ENCODE measurements at regions not wholly inside any gene's neighbourhood (a gene's known extent, or its start where the extent isn't known, plus 50 kb on each side); places are given as distances from the start of the nearest gene placed in this dataset.

- ChIA-PET CTCF (no interaction called here), POLR2A (no interaction called here)
- Mint-ChIP-seq H3K27ac (no peak overlapping the region), H3K36me3 (ENCODE audit: low read depth) (no peaks in the 10 kb centered on the region), H3K4me1 (ENCODE audit: low read depth) (peaks cover 5% of the 10 kb centered on the region), H3K4me3 (no peak overlapping the region), H3K27me3 (ENCODE audit: low read depth) (peaks cover 4% of the 10 kb centered on the region), H3K9me3 (ENCODE audit: insufficient read depth) (no peaks in the 10 kb centered on the region)
- ATAC-seq (no peak), DNase-seq (no peak)
Observed at GRCh38 chr11:92826603-92827002, 142.8 kb upstream of the MTNR1B start.

- Mint-ChIP-seq H3K4me1 (ENCODE audit: low read depth) (peaks cover 5% of the 10 kb centered on the region), H3K27ac (no peak overlapping the region), H3K36me3 (ENCODE audit: low read depth) (no peaks in the 10 kb centered on the region), H3K9me3 (ENCODE audit: insufficient read depth) (no peaks in the 10 kb centered on the region), H3K27me3 (ENCODE audit: low read depth) (peaks cover 4% of the 10 kb centered on the region), H3K4me3 (no peak overlapping the region)
- ChIA-PET POLR2A (interaction anchor here (0.6 kb wide), 1 partner anchor 283 kb away, joined by 3 read pairs; no protein-coding TSS in a partner anchor), CTCF (no interaction called here)
- DNase-seq (no peak), ATAC-seq (no peak)
Observed at GRCh38 chr11:92827132-92827531, 142.3 kb upstream of the MTNR1B start.

DNA sequence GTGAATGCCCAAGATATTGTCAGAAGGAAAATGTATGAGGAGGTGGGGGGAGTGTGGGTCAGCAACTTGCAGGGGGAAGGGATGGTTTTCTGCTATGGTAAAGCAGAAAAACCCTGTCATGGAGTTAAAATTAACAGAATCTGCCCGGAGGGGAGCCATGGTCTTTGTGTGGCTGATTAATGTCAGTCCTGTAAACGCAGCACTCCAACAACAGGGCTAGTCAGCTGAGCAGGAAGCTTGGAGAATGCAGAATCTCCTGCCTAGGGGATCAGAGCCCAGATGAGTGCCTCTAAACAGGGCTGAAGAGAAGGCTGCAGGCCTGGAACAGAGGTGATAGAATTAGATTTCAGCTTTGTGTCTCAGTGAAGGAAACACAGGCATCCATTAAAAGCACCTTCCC is 140.9 kb upstream of the MTNR1B start:
- CTCF ChIA-PET = no interaction called here
- peaks cover 4% of the 10 kb centered on the region for H3K27me3 Mint-ChIP-seq (ENCODE audit: low read depth)
- no peak overlapping the region for H3K4me3 Mint-ChIP-seq
- no peaks in the 10 kb centered on the region for H3K36me3 Mint-ChIP-seq (ENCODE audit: low read depth)
- ATAC-seq (no peak), DNase-seq (no peak)
- POLR2A ChIA-PET = no interaction called here
- H3K4me1 Mint-ChIP-seq (ENCODE audit: low read depth) = peaks cover 5% of the 10 kb centered on the region
- H3K27ac Mint-ChIP-seq = no peak overlapping the region
- no peaks in the 10 kb centered on the region for H3K9me3 Mint-ChIP-seq (ENCODE audit: insufficient read depth)

DNA sequence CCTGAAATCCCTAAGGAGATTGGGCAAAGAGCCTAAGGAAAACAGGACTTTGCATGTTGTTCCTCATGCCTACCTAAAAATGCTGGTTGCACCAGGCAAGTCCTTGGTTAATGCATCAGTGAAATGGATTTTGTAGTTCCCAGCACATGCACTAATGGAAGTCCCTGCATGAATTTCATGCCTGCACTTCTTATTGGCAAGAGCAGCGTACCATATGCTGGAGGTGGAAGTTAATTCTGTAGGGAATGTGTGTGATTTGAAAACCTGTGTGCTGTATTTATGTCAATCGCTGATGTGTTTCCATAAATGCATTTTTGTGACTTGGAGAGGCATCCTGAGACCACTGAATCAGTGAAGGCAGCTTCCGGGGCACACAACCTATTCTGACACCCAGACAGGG is 140.3 kb upstream of the MTNR1B start:
- H3K4me1 Mint-ChIP-seq (ENCODE audit: low read depth) = peaks cover 5% of the 10 kb centered on the region
- H3K36me3 Mint-ChIP-seq (ENCODE audit: low read depth) = no peaks in the 10 kb centered on the region
- DNase-seq (no peak), ATAC-seq (no peak)
- H3K4me3 Mint-ChIP-seq = no peak overlapping the region
- peaks cover 4% of the 10 kb centered on the region for H3K27me3 Mint-ChIP-seq (ENCODE audit: low read depth)
- ChIA-PET POLR2A (no interaction called here), CTCF (no interaction called here)
- H3K9me3 Mint-ChIP-seq (ENCODE audit: insufficient read depth) = no peaks in the 10 kb centered on the region
- no peak overlapping the region for H3K27ac Mint-ChIP-seq

DNA sequence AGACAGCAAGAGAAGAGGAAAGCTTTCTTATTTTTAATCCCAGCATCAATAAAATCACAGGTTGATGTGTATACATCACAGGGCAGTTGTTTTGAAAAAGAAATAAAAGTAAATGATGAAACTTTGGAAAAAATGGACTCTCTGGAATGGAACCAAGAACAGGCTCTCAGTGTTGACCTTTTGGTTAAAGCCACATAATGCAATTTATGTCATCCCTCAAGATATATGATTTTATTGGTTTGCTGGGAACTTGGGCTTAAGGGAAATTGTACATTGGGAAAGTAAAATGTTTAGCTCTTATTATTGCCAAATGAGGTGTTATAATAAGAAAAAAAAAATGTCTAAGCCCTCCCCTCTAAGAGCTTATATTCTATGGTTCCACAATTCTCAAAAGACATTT is 139.8 kb upstream of the MTNR1B start:
- H3K9me3 Mint-ChIP-seq (ENCODE audit: insufficient read depth) = no peaks in the 10 kb centered on the region
- DNase-seq = no peak
- H3K27me3 Mint-ChIP-seq (ENCODE audit: low read depth) = peaks cover 4% of the 10 kb centered on the region
- no peak overlapping the region for H3K4me3 Mint-ChIP-seq
- peaks cover 5% of the 10 kb centered on the region for H3K4me1 Mint-ChIP-seq (ENCODE audit: low read depth)
- CTCF ChIA-PET = no interaction called here
- no peaks in the 10 kb centered on the region for H3K36me3 Mint-ChIP-seq (ENCODE audit: low read depth)
- no peak overlapping the region for H3K27ac Mint-ChIP-seq
- no peak for ATAC-seq
- POLR2A ChIA-PET = no interaction called here

DNA sequence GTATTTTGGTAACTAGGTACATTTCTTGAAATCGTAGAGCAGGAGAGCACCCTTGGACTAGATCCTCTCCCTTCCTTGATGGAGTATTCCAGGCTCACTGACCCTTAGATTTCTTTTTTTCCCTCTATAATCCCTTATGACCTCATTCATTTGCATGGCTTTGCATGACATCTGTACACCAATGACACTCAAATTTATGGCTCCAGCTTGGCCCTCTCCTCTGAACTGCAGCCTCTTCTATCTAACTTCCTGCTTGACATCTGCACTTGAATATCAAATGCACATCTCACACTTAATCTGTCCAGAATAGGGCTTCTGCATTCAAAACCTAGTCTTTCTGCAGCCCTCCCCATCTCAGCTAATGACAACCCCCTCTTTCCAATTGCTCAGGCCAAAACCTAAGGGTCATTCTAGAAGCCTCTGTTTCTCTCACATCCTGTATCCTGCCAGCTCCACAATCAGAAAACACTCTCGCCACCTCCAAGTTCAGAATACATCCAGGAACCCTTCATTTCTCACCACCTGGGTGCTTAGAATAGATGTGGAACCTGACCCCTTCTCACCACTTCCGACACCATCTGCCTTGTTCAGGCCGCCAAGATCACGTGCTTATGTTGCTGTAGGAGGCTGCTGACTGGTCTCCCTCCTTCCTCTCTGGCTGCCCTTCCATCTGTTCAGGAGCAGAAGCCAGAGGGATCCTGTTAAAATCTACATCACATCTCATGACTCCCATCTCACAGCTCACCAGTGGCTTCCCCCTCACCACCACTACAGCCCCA is 138.9 kb upstream of the MTNR1B start:
- Mint-ChIP-seq H3K4me3 (no peak overlapping the region), H3K27ac (no peak overlapping the region), H3K36me3 (ENCODE audit: low read depth) (no peaks in the 10 kb centered on the region), H3K9me3 (ENCODE audit: insufficient read depth) (no peaks in the 10 kb centered on the region), H3K27me3 (ENCODE audit: low read depth) (peaks cover 4% of the 10 kb centered on the region), H3K4me1 (ENCODE audit: low read depth) (peaks cover 5% of the 10 kb centered on the region)
- POLR2A ChIA-PET = no interaction called here
- DNase-seq (no peak), ATAC-seq (no peak)
- CTCF ChIA-PET = no interaction called here

GRCh38 chr11:92834296-92835020 is 135.0 kb upstream of the MTNR1B start:
- H3K27me3 Mint-ChIP-seq (ENCODE audit: low read depth) = peaks cover 4% of the 10 kb centered on the region
- ATAC-seq (no peak), DNase-seq (no peak)
- CTCF ChIA-PET = no interaction called here
- peaks cover 5% of the 10 kb centered on the region for H3K4me1 Mint-ChIP-seq (ENCODE audit: low read depth)
- POLR2A ChIA-PET = no interaction called here
- no peak overlapping the region for H3K27ac Mint-ChIP-seq
- H3K36me3 Mint-ChIP-seq (ENCODE audit: low read depth) = no peaks in the 10 kb centered on the region
- no peaks in the 10 kb centered on the region for H3K9me3 Mint-ChIP-seq (ENCODE audit: insufficient read depth)
- no peak overlapping the region for H3K4me3 Mint-ChIP-seq

- Mint-ChIP-seq H3K27me3 (ENCODE audit: low read depth) (no peaks in the 10 kb centered on the region), H3K4me1 (ENCODE audit: low read depth) (no peaks in the 10 kb centered on the region), H3K4me3 (no peak overlapping the region), H3K27ac (no peak overlapping the region), H3K36me3 (ENCODE audit: low read depth) (no peaks in the 10 kb centered on the region), H3K9me3 (ENCODE audit: insufficient read depth) (no peaks in the 10 kb centered on the region)
- ATAC-seq (no peak), DNase-seq (no peak)
- POLR2A ChIA-PET = no interaction called here
- CTCF ChIA-PET = no interaction called here
Observed at GRCh38 chr11:92837595-92837994, 131.9 kb upstream of the MTNR1B start.

DNA sequence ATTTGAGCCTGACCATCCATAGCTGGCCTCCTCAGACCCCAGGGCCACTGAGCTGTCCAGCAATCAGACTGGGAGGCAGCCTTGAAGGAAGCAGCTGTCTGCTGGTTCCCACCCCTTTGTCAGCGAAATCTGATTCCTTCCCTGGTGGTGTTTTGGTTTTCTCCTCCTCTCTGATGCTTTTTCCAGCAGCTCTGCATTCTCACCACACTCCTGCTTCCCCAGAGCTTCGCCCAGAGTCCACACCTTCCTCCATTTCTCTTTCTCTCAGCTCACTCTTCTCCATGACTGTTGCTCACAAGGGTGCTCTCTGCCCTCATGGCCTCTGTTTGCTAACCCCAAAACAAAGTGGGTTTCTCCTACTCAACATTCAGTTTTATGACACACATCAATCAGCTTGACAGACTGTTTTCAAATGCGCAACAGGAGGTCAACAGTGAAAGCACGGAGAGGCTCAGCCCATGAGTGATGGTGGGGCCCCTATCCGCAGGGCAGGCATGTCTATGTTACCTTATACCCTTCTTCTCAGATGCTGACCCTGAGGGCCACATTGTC is 130.6 kb upstream of the MTNR1B start:
- H3K27me3 Mint-ChIP-seq (ENCODE audit: low read depth) = no peaks in the 10 kb centered on the region
- POLR2A ChIA-PET = no interaction called here
- no peaks in the 10 kb centered on the region for H3K4me1 Mint-ChIP-seq (ENCODE audit: low read depth)
- no peak overlapping the region for H3K4me3 Mint-ChIP-seq
- DNase-seq (no peak), ATAC-seq (no peak)
- no peaks in the 10 kb centered on the region for H3K9me3 Mint-ChIP-seq (ENCODE audit: insufficient read depth)
- H3K27ac Mint-ChIP-seq = no peak overlapping the region
- CTCF ChIA-PET = no interaction called here
- H3K36me3 Mint-ChIP-seq (ENCODE audit: low read depth) = no peaks in the 10 kb centered on the region

- ChIA-PET CTCF (no interaction called here), POLR2A (no interaction called here)
Observed at GRCh38 chr11:92839450-92839849, 130.0 kb upstream of the MTNR1B start.

DNA sequence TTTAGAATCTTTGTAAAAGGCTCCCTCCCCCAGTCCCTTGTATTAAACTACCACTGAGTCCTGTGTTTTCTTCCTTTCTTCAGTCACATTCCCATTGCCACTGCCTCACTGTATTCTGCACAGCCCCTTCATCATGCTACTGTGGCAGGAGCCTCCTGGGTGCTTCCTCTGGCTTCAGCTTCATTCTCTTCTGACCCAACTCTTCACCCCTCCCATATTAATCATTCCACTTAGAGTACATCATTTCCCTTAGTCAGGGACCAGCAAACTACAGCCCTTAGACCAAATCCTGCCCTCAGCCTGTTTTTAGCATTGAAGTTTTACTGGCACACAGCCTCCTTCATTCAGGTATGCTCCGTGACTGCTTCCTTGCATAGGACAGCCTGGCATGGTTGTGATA is 127.7 kb upstream of the MTNR1B start:
- DNase-seq (no peak), ATAC-seq (no peak)
- POLR2A ChIA-PET = no interaction called here
- CTCF ChIA-PET = no interaction called here
- Mint-ChIP-seq H3K4me1 (ENCODE audit: low read depth) (no peaks in the 10 kb centered on the region), H3K36me3 (ENCODE audit: low read depth) (no peaks in the 10 kb centered on the region), H3K9me3 (ENCODE audit: insufficient read depth) (no peaks in the 10 kb centered on the region), H3K27ac (no peak overlapping the region), H3K4me3 (no peak overlapping the region), H3K27me3 (ENCODE audit: low read depth) (no peaks in the 10 kb centered on the region)

More at GRCh38 chr11:92839450-92839849, 130.0 kb upstream of the MTNR1B start:
- Mint-ChIP-seq H3K27me3 (ENCODE audit: low read depth) (no peaks in the 10 kb centered on the region), H3K9me3 (ENCODE audit: insufficient read depth) (no peaks in the 10 kb centered on the region), H3K4me1 (ENCODE audit: low read depth) (no peaks in the 10 kb centered on the region), H3K27ac (no peak overlapping the region), H3K4me3 (no peak overlapping the region), H3K36me3 (ENCODE audit: low read depth) (no peaks in the 10 kb centered on the region)
- DNase-seq (no peak), ATAC-seq (no peak)

GRCh38 chr11:92843455-92843854 is 126.0 kb upstream of the MTNR1B start:
- CTCF ChIA-PET = no interaction called here
- Mint-ChIP-seq H3K4me1 (ENCODE audit: low read depth) (no peaks in the 10 kb centered on the region), H3K27me3 (ENCODE audit: low read depth) (no peaks in the 10 kb centered on the region), H3K4me3 (no peak overlapping the region), H3K27ac (no peak overlapping the region), H3K9me3 (ENCODE audit: insufficient read depth) (no peaks in the 10 kb centered on the region), H3K36me3 (ENCODE audit: low read depth) (no peaks in the 10 kb centered on the region)
- POLR2A ChIA-PET = no interaction called here
- DNase-seq (no peak), ATAC-seq (no peak)

Data from activated CD8-positive, alpha-beta T cell treated with anti-CD3 and anti-CD28 coated beads, Interleukin-2, amount 10 ng/mL, durations not matched to agents 7 days and 5 days (primary cell).